ENCODE measurements at regions not wholly inside any gene's neighbourhood (a gene's known extent, or its start where the extent isn't known, plus 50 kb on each side); places are given as distances from the start of the nearest gene placed in this dataset.

DNA sequence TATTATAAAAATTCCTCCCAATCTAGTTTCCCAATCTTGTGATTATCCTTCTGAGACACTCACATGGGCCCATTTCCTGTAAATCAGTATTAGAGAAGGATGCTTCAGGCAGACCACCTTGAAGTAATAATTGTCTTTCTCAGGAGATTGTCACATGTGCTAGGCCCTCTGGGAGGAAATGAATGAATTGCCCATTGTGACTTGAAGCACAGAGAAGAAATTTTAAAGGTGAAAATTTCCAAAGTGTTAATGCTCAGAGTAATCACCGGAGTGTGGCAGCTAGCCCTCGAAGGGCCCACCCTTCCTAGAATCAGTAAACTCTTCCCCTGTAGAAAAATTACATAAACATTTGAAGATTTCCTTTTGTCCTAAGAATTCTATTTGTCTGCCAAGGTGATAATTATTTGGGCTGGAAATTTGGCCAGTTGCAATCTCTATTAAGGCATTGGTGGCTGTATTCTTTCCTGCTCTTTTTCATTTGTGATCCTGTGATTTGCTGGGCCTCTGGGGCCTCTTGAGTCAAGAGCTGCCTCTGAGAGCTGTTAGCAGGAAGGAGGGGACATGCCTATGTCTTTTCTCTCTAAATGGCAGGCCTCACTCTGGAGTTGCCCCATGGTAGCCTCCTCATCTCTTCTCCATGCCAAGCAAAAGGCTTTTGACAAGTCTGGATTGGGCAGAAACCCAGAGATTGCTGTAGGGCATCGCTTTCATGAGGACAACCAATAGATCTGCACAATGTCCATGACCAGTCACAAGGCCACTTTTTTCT lies 371.5 kb upstream of the ACTBL2 start:
- Histone ChIP-seq H3K4me1 (no peaks in the 10 kb centered on the region), H3K36me3 (no peaks in the 10 kb centered on the region), H3K9me3 (no peaks in the 10 kb centered on the region), H3K27me3 (no peaks in the 10 kb centered on the region), H3K4me3 (no peak overlapping the region), H3K27ac (peak overlapping the region in 1 of 2 donors; percentile 13)
- DNase-seq (ENCODE audit: low spot score in 2 of 2), result no peak
- TF ChIP-seq CTCF (IDR thresholded peaks at IDR 0.05), result no peak
- no peak for TF ChIP-seq POLR2A (IDR thresholded peaks at IDR 0.05)
- no peak for TF ChIP-seq POLR2AphosphoS5 (IDR thresholded peaks at IDR 0.05)
- intact Hi-C loops (cut with DNase I; ENCODE audit: low total_unique reads), result no loop called here

DNA sequence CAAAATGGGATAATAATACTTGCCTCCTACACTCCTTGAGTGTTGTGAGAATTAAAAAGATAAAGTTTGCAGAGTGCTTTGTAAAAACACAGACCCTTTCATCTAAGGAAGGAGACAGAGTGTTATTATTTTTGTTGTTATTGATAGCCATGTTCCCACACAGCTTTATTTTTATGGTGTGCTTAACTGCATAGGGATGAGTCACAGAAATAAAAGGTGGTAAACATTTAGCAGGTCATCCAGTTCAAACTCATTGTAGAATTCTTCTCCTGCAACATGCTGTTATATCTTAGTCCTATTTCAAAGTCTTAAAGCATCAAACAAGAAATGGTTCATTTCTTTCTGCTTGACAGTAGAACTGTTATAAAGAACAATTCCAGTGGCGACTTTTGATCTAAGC lies 367.5 kb upstream of the ACTBL2 start:
- Histone ChIP-seq H3K9me3 (no peaks in the 10 kb centered on the region), H3K36me3 (no peaks in the 10 kb centered on the region), H3K27me3 (no peaks in the 10 kb centered on the region), H3K4me1 (no peaks in the 10 kb centered on the region), H3K4me3 (no peak overlapping the region), H3K27ac (no peak overlapping the region)
- DNase-seq (ENCODE audit: low spot score in 2 of 2), result no peak
- no peak for TF ChIP-seq POLR2A (IDR thresholded peaks at IDR 0.05)
- TF ChIP-seq POLR2AphosphoS5 (IDR thresholded peaks at IDR 0.05), result no peak
- no peak for TF ChIP-seq CTCF (IDR thresholded peaks at IDR 0.05)
- intact Hi-C loops (cut with DNase I; ENCODE audit: low total_unique reads), result no loop called here

DNA sequence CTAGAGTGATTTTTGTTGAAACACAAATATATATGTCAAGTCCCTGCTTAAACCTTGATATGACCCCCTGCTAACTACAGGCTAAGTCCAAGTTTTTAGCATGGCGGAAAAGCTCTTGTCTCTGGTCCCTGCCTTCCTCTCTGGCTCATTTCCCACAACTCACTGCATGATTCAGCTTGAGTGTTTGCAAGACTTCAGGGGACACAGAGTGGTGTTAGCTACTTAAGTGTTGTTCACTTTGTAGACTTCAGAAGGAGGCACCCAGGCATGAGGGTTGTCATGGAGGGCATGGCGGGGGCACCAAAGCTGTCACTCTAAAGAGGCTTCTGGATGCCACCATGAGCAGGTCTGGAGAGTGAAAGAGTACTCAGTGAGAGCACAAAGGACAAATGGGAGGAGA lies 362.4 kb upstream of the ACTBL2 start:
- Histone ChIP-seq H3K27me3 (no peaks in the 10 kb centered on the region), H3K36me3 (no peaks in the 10 kb centered on the region), H3K9me3 (no peaks in the 10 kb centered on the region), H3K4me3 (no peak overlapping the region), H3K27ac (no peak overlapping the region), H3K4me1 (no peaks in the 10 kb centered on the region)
- no peak for DNase-seq (ENCODE audit: low spot score in 2 of 2)
- intact Hi-C loops (cut with DNase I; ENCODE audit: low total_unique reads), result no loop called here
- TF ChIP-seq CTCF (IDR thresholded peaks at IDR 0.05), result no peak
- TF ChIP-seq POLR2AphosphoS5 (IDR thresholded peaks at IDR 0.05), result no peak
- TF ChIP-seq POLR2A (IDR thresholded peaks at IDR 0.05), result no peak

GRCh38 chr5:57844410-57844809 lies 361.8 kb upstream of the ACTBL2 start:
- Histone ChIP-seq H3K4me1 (no peaks in the 10 kb centered on the region), H3K9me3 (no peaks in the 10 kb centered on the region), H3K36me3 (no peaks in the 10 kb centered on the region), H3K4me3 (no peak overlapping the region), H3K27me3 (no peaks in the 10 kb centered on the region), H3K27ac (no peak overlapping the region)
- TF ChIP-seq POLR2AphosphoS5 (IDR thresholded peaks at IDR 0.05), result no peak
- no peak for TF ChIP-seq CTCF (IDR thresholded peaks at IDR 0.05)
- no peak for TF ChIP-seq POLR2A (IDR thresholded peaks at IDR 0.05)
- DNase-seq (ENCODE audit: low spot score in 2 of 2), result no peak
- intact Hi-C loops (cut with DNase I; ENCODE audit: low total_unique reads), result no loop called here

DNA sequence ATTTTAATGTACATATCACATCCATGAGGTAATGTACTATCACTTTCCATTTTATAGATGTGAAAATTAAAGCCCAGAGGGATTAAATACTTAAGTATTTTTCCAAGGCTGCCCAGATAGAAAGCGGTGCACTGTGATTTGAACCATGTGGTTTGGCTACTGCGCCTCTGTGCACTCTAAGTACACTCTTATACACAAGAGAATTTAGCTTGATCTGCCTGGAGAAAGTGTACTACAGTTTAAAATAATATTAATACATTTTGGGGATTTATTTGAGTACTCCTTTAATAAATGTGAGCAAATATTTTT lies 360.4 kb upstream of the ACTBL2 start:
- H3K4me3 ChIP-seq, result no peak overlapping the region
- no peak for TF ChIP-seq POLR2A (IDR thresholded peaks at IDR 0.05)
- no peak for TF ChIP-seq POLR2AphosphoS5 (IDR thresholded peaks at IDR 0.05)
- no peak for TF ChIP-seq CTCF (IDR thresholded peaks at IDR 0.05)
- H3K36me3 ChIP-seq, result no peaks in the 10 kb centered on the region
- no peak for DNase-seq (ENCODE audit: low spot score in 2 of 2)
- H3K27me3 ChIP-seq, result no peaks in the 10 kb centered on the region
- H3K9me3 ChIP-seq, result no peaks in the 10 kb centered on the region
- no peaks in the 10 kb centered on the region for H3K4me1 ChIP-seq
- H3K27ac ChIP-seq, result no peak overlapping the region
- intact Hi-C loops (cut with DNase I; ENCODE audit: low total_unique reads), result no loop called here

Measured in breast epithelium (tissue), 4 donors.